GM21619 (cell line): ENCODE measurements at regions not wholly inside any gene's neighbourhood (a gene's known extent, or its start where the extent isn't known, plus 50 kb on each side); places are given as distances from the start of the nearest gene placed in this dataset.
"Not testable (repeated sequence)": the region's sequence is repeated elsewhere in the genome, so short reads cannot be mapped to it uniquely, and the experiment has no call there.

Experiments used
- ATAC-seq: cut with Tn5 transposase; IDR thresholded peaks from one replicate; pipeline ENCODE4 v1.9.1; 2021; ENCODE audit not compliant: unreplicated experiment

GRCh38 chr18:78239090-78239457, 740.5 kb upstream of the SALL3 start:
- ATAC-seq: no peak

GRCh38 chr18:78240101-78240500, 739.5 kb upstream of the SALL3 start:
- no peak for ATAC-seq

- no peak for ATAC-seq
These were observed 738.9 kb upstream of the SALL3 start for GRCh38 chr18:78240627-78241252.

GRCh38 chr18:78241535-78242253, 737.9 kb upstream of the SALL3 start:
- ATAC-seq: no peak

GRCh38 chr18:78242254-78242643, 737.4 kb upstream of the SALL3 start:
- no peak for ATAC-seq

- no peak for ATAC-seq
These were observed 736.8 kb upstream of the SALL3 start for GRCh38 chr18:78242806-78243205.

- ATAC-seq: no peak
These were observed 734.8 kb upstream of the SALL3 start for GRCh38 chr18:78244779-78245178.

GRCh38 chr18:78245451-78245850, 734.2 kb upstream of the SALL3 start:
- no peak for ATAC-seq

- ATAC-seq: no peak
These were observed 733.6 kb upstream of the SALL3 start for GRCh38 chr18:78246050-78246449.

- ATAC-seq: no peak
These were observed 733.0 kb upstream of the SALL3 start for GRCh38 chr18:78246588-78246987.

- ATAC-seq: no peak
These were observed 731.9 kb upstream of the SALL3 start for GRCh38 chr18:78247615-78248289.

GRCh38 chr18:78255013-78255412, 724.6 kb upstream of the SALL3 start:
- ATAC-seq: no peak

GRCh38 chr18:78268226-78268988, 711.2 kb upstream of the SALL3 start:
- no peak for ATAC-seq

- no peak for ATAC-seq
These were observed 707.8 kb upstream of the SALL3 start for GRCh38 chr18:78271790-78272189.

GRCh38 chr18:78273876-78274275, 705.7 kb upstream of the SALL3 start:
- ATAC-seq: no peak

- not testable (repeated sequence) for ATAC-seq
These were observed 696.2 kb upstream of the SALL3 start for GRCh38 chr18:78283425-78283824.

- ATAC-seq: no peak
These were observed 686.8 kb upstream of the SALL3 start for GRCh38 chr18:78292618-78293380.

GRCh38 chr18:78293540-78293939, 686.1 kb upstream of the SALL3 start:
- ATAC-seq: no peak

GRCh38 chr18:78293940-78294541, 685.6 kb upstream of the SALL3 start:
- ATAC-seq: no peak

- ATAC-seq: no peak
These were observed 684.4 kb upstream of the SALL3 start for GRCh38 chr18:78295262-78295661.
